ENCODE measurements at regions not wholly inside any gene's neighbourhood (a gene's known extent, or its start where the extent isn't known, plus 50 kb on each side); places are given as distances from the start of the nearest gene placed in this dataset.

DNA sequence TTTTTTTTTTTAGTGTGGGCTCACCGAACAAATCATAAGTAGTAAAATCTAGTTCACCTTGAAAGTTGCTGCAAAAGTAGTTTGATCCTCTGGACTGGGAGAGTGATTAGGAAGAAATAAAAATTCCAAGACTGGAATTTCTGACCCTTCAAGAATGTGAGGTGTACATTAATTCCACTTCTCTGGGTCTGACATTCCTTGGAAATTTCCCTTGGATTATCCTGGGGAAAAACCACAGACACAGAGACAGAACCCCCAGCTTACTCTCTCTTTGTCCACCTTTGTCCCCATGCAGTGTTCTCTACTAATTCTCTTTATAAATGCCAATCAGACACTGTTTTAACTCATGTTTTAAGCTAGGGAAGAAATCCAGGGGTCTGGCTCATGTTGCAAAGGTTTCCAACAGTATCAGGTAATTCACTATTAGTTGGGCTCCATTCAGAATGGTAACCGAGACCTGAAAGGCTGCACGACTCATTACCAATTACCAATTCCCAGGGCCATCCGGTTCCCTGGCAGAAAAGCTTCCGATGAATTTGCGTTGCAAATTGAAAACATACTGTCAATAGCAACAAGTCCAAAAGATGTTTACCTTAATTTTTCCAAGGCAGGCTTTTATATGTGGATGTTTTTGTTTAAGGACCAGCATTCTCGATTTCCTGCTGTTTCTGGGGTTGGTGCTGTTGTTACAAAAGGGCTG is 86.3 kb downstream of the BAMBI start:
- TF ChIP-seq, protein P1, sequence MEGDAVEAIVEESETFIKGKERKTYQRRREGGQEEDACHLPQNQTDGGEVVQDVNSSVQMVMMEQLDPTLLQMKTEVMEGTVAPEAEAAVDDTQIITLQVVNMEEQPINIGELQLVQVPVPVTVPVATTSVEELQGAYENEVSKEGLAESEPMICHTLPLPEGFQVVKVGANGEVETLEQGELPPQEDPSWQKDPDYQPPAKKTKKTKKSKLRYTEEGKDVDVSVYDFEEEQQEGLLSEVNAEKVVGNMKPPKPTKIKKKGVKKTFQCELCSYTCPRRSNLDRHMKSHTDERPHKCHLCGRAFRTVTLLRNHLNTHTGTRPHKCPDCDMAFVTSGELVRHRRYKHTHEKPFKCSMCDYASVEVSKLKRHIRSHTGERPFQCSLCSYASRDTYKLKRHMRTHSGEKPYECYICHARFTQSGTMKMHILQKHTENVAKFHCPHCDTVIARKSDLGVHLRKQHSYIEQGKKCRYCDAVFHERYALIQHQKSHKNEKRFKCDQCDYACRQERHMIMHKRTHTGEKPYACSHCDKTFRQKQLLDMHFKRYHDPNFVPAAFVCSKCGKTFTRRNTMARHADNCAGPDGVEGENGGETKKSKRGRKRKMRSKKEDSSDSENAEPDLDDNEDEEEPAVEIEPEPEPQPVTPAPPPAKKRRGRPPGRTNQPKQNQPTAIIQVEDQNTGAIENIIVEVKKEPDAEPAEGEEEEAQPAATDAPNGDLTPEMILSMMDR (IDR thresholded peaks at IDR 0.05; ENCODE audit: low read depth, low read length, poor library complexity, severe bottlenecking), result no peak
- TF ChIP-seq EZH2phosphoT487 (IDR thresholded peaks at IDR 0.05; ENCODE audit: borderline replicate concordance, low read length), result no peak

Measured in DOHH2 (cell line).